HL-60 (cell line): ENCODE measurements at regions not wholly inside any gene's neighbourhood (a gene's known extent, or its start where the extent isn't known, plus 50 kb on each side); places are given as distances from the start of the nearest gene placed in this dataset.

Experiments
- DNase-seq, 2 experiments: peaks; one replicate each; pipeline ENCODE4 v3.0.0-alpha.2; 2010 to 2020; ENCODE audit warnings: low read depth in 1 of 2, low spot score in 1 of 2
- H3K27ac ChIP-seq: fragments of 250-450 bp; sonication (Bioruptor Pico); replicated peaks from 2 replicates; pipeline ENCODE4 v1.5.1; 2020; ENCODE audit warnings: mild to moderate bottlenecking, moderate library complexity
- H3K27me3 ChIP-seq: fragments of 250-450 bp; sonication (Bioruptor Pico); 2 replicates; pipeline ENCODE4 v1.5.1; 2021; ENCODE audit warnings: mild to moderate bottlenecking, moderate library complexity; ENCODE audit not compliant: insufficient read depth, poor library complexity, severe bottlenecking
- H3K4me3 ChIP-seq: replicated peaks from 2 replicates; pipeline ENCODE4 v1.5.1; 2011; ENCODE audit warnings: mild to moderate bottlenecking, control low read depth, low read length; ENCODE audit not compliant: insufficient read depth
- GABPA ChIP-seq: IDR thresholded peaks from 2 replicates; pipeline ENCODE4 v1.6.1; 2012; ENCODE audit warnings: low read depth
- POLR2AphosphoS5 ChIP-seq: IDR thresholded peaks from 2 replicates; pipeline ENCODE4 v1.6.1; 2012; ENCODE audit warnings: low read depth
- SPI1 ChIP-seq: IDR thresholded peaks from 2 replicates; pipeline ENCODE4 v1.6.1; 2012; ENCODE audit warnings: low read depth, mild to moderate bottlenecking, borderline replicate concordance
- TF ChIP-seq, protein P1 (sequence below): IDR thresholded peaks from 2 replicates; pipeline ENCODE4 v1.6.1; 2012; ENCODE audit warnings: low read depth; ENCODE audit not compliant: insufficient replicate concordance
- TF ChIP-seq, protein P2 (sequence below): IDR thresholded peaks from one replicate; pipeline ENCODE4 v1.5.1; 2011; ENCODE audit warnings: low read length, control low read depth, inconsistent platforms; ENCODE audit not compliant: insufficient read depth

DNA sequence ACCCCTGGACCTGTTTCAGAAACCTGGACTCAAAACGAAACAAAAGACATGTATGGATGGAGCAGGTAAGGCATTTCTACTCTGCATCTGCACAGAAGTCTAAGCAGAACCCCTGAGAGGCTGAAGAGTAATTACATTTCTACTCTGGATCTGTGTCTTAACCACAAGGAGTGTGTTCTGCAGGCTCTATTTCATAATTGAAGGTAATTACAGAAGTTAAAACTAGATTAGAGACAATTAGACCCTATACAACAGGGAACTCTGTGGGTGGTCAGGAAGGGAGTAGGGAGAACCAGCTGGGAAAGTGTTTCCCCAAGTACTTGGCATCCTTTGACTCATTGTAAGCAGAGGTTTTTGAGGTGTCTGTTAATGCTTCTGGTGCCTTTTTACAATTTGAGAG is 69.8 kb downstream of the IGSF1 start:
- no peak for TF ChIP-seq SPI1
- TF ChIP-seq, protein P1, sequence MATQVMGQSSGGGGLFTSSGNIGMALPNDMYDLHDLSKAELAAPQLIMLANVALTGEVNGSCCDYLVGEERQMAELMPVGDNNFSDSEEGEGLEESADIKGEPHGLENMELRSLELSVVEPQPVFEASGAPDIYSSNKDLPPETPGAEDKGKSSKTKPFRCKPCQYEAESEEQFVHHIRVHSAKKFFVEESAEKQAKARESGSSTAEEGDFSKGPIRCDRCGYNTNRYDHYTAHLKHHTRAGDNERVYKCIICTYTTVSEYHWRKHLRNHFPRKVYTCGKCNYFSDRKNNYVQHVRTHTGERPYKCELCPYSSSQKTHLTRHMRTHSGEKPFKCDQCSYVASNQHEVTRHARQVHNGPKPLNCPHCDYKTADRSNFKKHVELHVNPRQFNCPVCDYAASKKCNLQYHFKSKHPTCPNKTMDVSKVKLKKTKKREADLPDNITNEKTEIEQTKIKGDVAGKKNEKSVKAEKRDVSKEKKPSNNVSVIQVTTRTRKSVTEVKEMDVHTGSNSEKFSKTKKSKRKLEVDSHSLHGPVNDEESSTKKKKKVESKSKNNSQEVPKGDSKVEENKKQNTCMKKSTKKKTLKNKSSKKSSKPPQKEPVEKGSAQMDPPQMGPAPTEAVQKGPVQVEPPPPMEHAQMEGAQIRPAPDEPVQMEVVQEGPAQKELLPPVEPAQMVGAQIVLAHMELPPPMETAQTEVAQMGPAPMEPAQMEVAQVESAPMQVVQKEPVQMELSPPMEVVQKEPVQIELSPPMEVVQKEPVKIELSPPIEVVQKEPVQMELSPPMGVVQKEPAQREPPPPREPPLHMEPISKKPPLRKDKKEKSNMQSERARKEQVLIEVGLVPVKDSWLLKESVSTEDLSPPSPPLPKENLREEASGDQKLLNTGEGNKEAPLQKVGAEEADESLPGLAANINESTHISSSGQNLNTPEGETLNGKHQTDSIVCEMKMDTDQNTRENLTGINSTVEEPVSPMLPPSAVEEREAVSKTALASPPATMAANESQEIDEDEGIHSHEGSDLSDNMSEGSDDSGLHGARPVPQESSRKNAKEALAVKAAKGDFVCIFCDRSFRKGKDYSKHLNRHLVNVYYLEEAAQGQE = no peak
- TF ChIP-seq GABPA = no peak
- TF ChIP-seq, protein P2, sequence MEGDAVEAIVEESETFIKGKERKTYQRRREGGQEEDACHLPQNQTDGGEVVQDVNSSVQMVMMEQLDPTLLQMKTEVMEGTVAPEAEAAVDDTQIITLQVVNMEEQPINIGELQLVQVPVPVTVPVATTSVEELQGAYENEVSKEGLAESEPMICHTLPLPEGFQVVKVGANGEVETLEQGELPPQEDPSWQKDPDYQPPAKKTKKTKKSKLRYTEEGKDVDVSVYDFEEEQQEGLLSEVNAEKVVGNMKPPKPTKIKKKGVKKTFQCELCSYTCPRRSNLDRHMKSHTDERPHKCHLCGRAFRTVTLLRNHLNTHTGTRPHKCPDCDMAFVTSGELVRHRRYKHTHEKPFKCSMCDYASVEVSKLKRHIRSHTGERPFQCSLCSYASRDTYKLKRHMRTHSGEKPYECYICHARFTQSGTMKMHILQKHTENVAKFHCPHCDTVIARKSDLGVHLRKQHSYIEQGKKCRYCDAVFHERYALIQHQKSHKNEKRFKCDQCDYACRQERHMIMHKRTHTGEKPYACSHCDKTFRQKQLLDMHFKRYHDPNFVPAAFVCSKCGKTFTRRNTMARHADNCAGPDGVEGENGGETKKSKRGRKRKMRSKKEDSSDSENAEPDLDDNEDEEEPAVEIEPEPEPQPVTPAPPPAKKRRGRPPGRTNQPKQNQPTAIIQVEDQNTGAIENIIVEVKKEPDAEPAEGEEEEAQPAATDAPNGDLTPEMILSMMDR = no peak
- TF ChIP-seq POLR2AphosphoS5 = no peak
- no peak for DNase-seq
- no peak overlapping the region for H3K4me3 ChIP-seq
- no peaks in the 10 kb centered on the region for H3K27me3 ChIP-seq
- no peak overlapping the region for H3K27ac ChIP-seq

DNA sequence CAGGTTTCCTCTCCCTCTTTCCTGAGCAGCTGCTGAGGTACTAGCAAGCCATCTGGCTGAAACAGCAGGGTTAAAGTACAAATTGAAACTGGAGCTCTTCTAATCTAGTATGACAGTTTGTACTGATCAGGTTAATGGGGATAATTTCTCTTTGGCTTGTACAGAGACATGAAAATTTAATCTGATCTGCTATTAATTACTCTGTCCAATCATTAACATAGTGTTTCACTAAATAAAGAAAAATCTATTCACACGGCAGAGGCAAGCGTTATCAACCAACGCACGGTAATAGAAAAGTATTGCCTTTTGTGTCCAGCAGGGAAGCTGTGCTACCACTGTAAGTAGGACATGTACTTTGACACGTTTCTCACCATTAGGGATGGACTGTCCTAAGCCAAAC is 71.1 kb downstream of the IGSF1 start:
- no peak for DNase-seq
- Histone ChIP-seq H3K27me3 (no peaks in the 10 kb centered on the region), H3K27ac (no peak overlapping the region), H3K4me3 (no peak overlapping the region)
- TF ChIP-seq, protein P1 = no peak
- TF ChIP-seq POLR2AphosphoS5 = no peak
- TF ChIP-seq GABPA = no peak
- TF ChIP-seq SPI1 = no peak
- TF ChIP-seq, protein P2 = no peak

DNA sequence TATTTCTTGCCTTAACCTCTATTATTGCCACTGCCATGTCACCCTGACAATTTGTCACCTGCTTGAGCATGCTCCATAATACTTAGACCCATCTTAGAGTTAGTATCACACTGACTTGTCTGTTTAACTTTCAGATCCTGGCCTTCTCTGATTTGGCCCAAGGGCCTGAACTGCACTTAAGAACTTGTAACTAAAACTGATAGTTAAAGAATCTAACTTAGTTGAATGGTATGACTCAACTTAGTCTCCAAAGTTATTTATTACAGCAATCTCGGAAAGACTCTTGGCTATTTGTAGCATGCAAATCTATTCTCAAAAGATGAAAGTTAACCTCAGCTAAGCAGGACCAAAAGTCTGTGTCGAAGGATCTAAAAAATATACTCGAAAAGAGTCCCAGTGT is 72.3 kb downstream of the IGSF1 start:
- no peaks in the 10 kb centered on the region for H3K27me3 ChIP-seq
- TF ChIP-seq POLR2AphosphoS5 = no peak
- TF ChIP-seq GABPA = no peak
- TF ChIP-seq SPI1 = no peak
- TF ChIP-seq, protein P2 = no peak
- TF ChIP-seq, protein P1 = no peak
- H3K27ac ChIP-seq = no peak overlapping the region
- no peak overlapping the region for H3K4me3 ChIP-seq
- no peak for DNase-seq
